ENCODE measurements at regions not wholly inside any gene's neighbourhood (a gene's known extent, or its start where the extent isn't known, plus 50 kb on each side); places are given as distances from the start of the nearest gene placed in this dataset.

GRCh38 chr12:106003297-106003696 is 135.5 kb downstream of the NUAK1 start:
- Histone ChIP-seq H3K4me3 (replicated peaks in 1 of 2; ENCODE audit: low read depth in 1 of 2, low read length in 2 of 2) (no peak overlapping the region), H3K9me3 (ENCODE audit: control insufficient read depth in 1 of 2, insufficient read depth in 1 of 2, low read depth in 1 of 2, low read length in 2 of 2) (no peaks in the 10 kb centered on the region), H3K4me2 (ENCODE audit: low read length) (no peak overlapping the region), H2AFZ (ENCODE audit: low read depth, low read length, poor library complexity, severe bottlenecking) (no peak overlapping the region), H3K4me1 (ENCODE audit: control insufficient read depth in 1 of 2, insufficient read depth in 2 of 2, low read length in 2 of 2) (no peaks in the 10 kb centered on the region), H3K36me3 (ENCODE audit: control insufficient read depth in 1 of 2, insufficient read depth in 2 of 2, low read length in 2 of 2) (no peaks in the 10 kb centered on the region), H4K20me1 (ENCODE audit: insufficient read depth) (no peaks in the 10 kb centered on the region), H3K9me2 (ENCODE audit: insufficient read depth) (no peaks in the 10 kb centered on the region), H3K27me3 (ENCODE audit: insufficient read depth, low read length) (peaks cover 48% of the 10 kb centered on the region), H3K79me2 (ENCODE audit: insufficient read depth, low read length) (no peaks in the 10 kb centered on the region), H3K27ac (ENCODE audit: low read depth, low read length) (no peak overlapping the region), H3K9ac (ENCODE audit: low read length) (no peak overlapping the region)
- no peak for DNase-seq (ENCODE audit: low read depth, low spot score)
- ChIA-PET RAD21 (ENCODE audit: low non-redundant PET in 1 of 2, low total read pairs in 2 of 2, uncharacterized antibody in 2 of 2, unreplicated experiment in 2 of 2) (no interaction called here), POLR2A (no interaction called here), CTCF (no interaction called here)
- intact Hi-C loops (cut with micrococcal nuclease) = no loop called here
- no peak for TF ChIP-seq EZH2 (IDR thresholded peaks at IDR 0.05)
- no peak for TF ChIP-seq CBX3 (IDR thresholded peaks at IDR 0.05; ENCODE audit: low read depth)
- TF ChIP-seq YY1 (IDR thresholded peaks at IDR 0.05; ENCODE audit: extremely low read depth, insufficient replicate concordance, low read depth, low read length) = no peak
- no peak for TF ChIP-seq EGR1 (IDR thresholded peaks at IDR 0.05; ENCODE audit: low read depth)
- no peak for TF ChIP-seq RAD21 (IDR thresholded peaks at IDR 0.05; ENCODE audit: low read depth)
- no peak for TF ChIP-seq ATF3 (IDR thresholded peaks at IDR 0.05)
- no peak for TF ChIP-seq SIN3A (IDR thresholded peaks at IDR 0.05; ENCODE audit: low read depth)
- no peak for TF ChIP-seq EZH2phosphoT487 (IDR thresholded peaks at IDR 0.05; ENCODE audit: borderline replicate concordance)
- TF ChIP-seq JUND (IDR thresholded peaks at IDR 0.05) = no peak
- no peak for TF ChIP-seq POLR2A (IDR thresholded peaks at IDR 0.05; ENCODE audit: borderline replicate concordance, extremely low read depth, insufficient read depth, insufficient read length)
- no peak for TF ChIP-seq CEBPB (IDR thresholded peaks at IDR 0.05; ENCODE audit: low read depth)
- TF ChIP-seq REST (IDR thresholded peaks at IDR 0.05; ENCODE audit: low read depth) = no peak
- TF ChIP-seq ZBTB33 (IDR thresholded peaks at IDR 0.05; ENCODE audit: extremely low read depth, insufficient replicate concordance, low read length) = no peak
- no peak for ATAC-seq
- no TSS peak for BruUV-seq (replicated peaks)
